Inflammatory macrophage treated with lipopolysaccharide for 1 hour (primary cell): ENCODE measurements at regions not wholly inside any gene's neighbourhood (a gene's known extent, or its start where the extent isn't known, plus 50 kb on each side); places are given as distances from the start of the nearest gene placed in this dataset.
A peak's percentile ranks its signal among the peaks of the same experiment; 100 is the strongest.

Experiments used
- DNase-seq, 2 donors: peaks; one replicate each; pipeline ENCODE4 v3.0.0-alpha.2; 2020 to 2022

GRCh38 chr1:239896980-239897379, 194.7 kb upstream of the FMN2 start:
- DNase-seq: no peak

- no peak for DNase-seq
Measured at GRCh38 chr1:239897458-239897857, 194.2 kb upstream of the FMN2 start.

GRCh38 chr1:239898062-239898730, 193.5 kb upstream of the FMN2 start:
- peak; percentile 72 to 93 for DNase-seq

- DNase-seq: no peak
Measured at GRCh38 chr1:239899747-239900146, 191.9 kb upstream of the FMN2 start.

GRCh38 chr1:239906394-239906793, 185.3 kb upstream of the FMN2 start:
- no peak for DNase-seq

GRCh38 chr1:239909898-239910297, 181.8 kb upstream of the FMN2 start:
- peak; percentile 74 to 81 for DNase-seq

GRCh38 chr1:239912471-239912870, 179.2 kb upstream of the FMN2 start:
- DNase-seq: peak; percentile 8 to 16

GRCh38 chr1:239913141-239913585, 178.5 kb upstream of the FMN2 start:
- no peak for DNase-seq

- peak; percentile 88 to 96 for DNase-seq
Measured at GRCh38 chr1:239914751-239915231, 176.9 kb upstream of the FMN2 start.

GRCh38 chr1:239918634-239919033, 173.0 kb upstream of the FMN2 start:
- no peak for DNase-seq

GRCh38 chr1:239920214-239920613, 171.5 kb upstream of the FMN2 start:
- DNase-seq: no peak

GRCh38 chr1:239922778-239923522, 168.7 kb upstream of the FMN2 start:
- no peak for DNase-seq

GRCh38 chr1:239924741-239925350, 166.8 kb upstream of the FMN2 start:
- no peak for DNase-seq

- no peak for DNase-seq
Measured at GRCh38 chr1:239926184-239926583, 165.5 kb upstream of the FMN2 start.

GRCh38 chr1:239929317-239929716, 162.4 kb upstream of the FMN2 start:
- no peak for DNase-seq

- no peak for DNase-seq
Measured at GRCh38 chr1:239930686-239931262, 160.9 kb upstream of the FMN2 start.

GRCh38 chr1:239931341-239931740, 160.3 kb upstream of the FMN2 start:
- DNase-seq: no peak

- DNase-seq: no peak
Measured at GRCh38 chr1:239939602-239940001, 152.1 kb upstream of the FMN2 start.

- no peak for DNase-seq
Measured at GRCh38 chr1:239943761-239944160, 147.9 kb upstream of the FMN2 start.

GRCh38 chr1:239944666-239945065, 147.0 kb upstream of the FMN2 start:
- DNase-seq: peak in 1 of 2 donors; percentile 33

GRCh38 chr1:239947801-239948200, 143.9 kb upstream of the FMN2 start:
- DNase-seq: no peak

GRCh38 chr1:239951511-239952140, 140.1 kb upstream of the FMN2 start:
- DNase-seq: peak; percentile 54 to 90
